Mucosa of descending colon (tissue), 3 donors: ENCODE measurements at regions not wholly inside any gene's neighbourhood (a gene's known extent, or its start where the extent isn't known, plus 50 kb on each side); places are given as distances from the start of the nearest gene placed in this dataset.
A peak's percentile ranks its signal among the peaks of the same experiment; 100 is the strongest.

ENCODE experiments used
- ATAC-seq: fragments of 200-7000 bp; cut with Tn5 transposase; one replicate; pipeline ENCODE4 v1.9.1; 2020; ENCODE audit warnings: mild to moderate bottlenecking, moderate library complexity
- DNase-seq, 3 donors: peaks; one replicate each; pipeline ENCODE4 v3.0.0-alpha.2; 2020
- H3K36me3 ChIP-seq: fragments of 200-600 bp; one replicate; pipeline ENCODE4 v1.8.0; 2021; ENCODE audit warnings: low read depth, mild to moderate bottlenecking
- H3K4me1 ChIP-seq: fragments of 200-600 bp; one replicate; pipeline ENCODE4 v1.8.0; 2021; ENCODE audit warnings: low read depth, mild to moderate bottlenecking
- H3K4me3 ChIP-seq: fragments of 200-600 bp; one replicate; pipeline ENCODE4 v1.8.0; 2021; ENCODE audit warnings: mild to moderate bottlenecking
- H3K9me3 ChIP-seq: fragments of 200-600 bp; one replicate; pipeline ENCODE4 v1.8.0; 2021; ENCODE audit warnings: mild to moderate bottlenecking
- CTCF ChIP-seq: fragments of 200-600 bp; IDR thresholded peaks from one replicate; pipeline ENCODE4 v1.8.0; 2022; ENCODE audit warnings: antibody characterized with exemption, mild to moderate bottlenecking
- intact Hi-C, 2 donors: fragments of 100-400 bp; cut with DNase I in 1 of 2; cut with micrococcal nuclease in 1 of 2; formaldehyde crosslinking; loops; one replicate each; pipeline versions ENCODE4 v1.11.0 to v1.11.1; 2022; cut with DNase I, micrococcal nuclease
- donor health status: DM: no; HTN: no; CAD: no; lungs with moderate emphysema.
- donor health status: DM: no; HTN: no; CAD: no.
- donor health status: DM: no; HTN: yes; CAD: no.

DNA sequence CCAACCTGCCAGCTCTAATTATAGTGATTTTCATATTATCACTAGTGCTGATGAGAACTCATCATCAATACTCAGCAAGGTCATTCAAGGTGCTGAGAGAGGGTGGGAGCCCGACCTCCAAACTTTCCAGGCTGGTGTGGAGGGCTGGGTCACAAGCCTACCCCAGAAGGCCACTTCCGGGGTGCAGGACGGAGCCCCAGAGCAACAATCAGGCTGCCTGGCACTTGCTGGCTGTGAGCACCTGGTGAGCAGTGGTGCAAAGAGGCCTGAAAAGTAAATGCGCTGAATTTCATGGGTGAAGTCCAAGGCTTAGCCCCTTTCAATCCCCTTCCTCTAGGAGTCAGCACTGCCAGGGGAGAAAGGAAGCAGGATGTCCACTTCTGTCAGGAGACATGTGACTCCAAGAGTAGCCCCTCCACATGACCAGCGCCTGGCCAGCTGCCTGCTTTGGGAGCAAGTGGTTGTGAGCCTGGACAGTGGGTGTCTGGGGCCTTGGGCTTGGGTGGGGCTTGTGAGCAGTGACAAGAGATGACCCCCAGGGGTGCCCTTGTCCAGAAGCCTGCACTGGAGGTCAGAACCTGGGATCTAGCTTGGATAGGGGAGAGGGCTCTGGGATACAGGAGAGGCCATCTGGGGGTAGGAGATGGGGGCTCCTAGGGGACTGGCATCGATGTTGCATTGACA, 165.0 kb upstream of the TLE3 start:
- peak in 1 of 3 donors; percentile 43 for DNase-seq
- intact Hi-C loops = no loop called here
- no peak for ATAC-seq
- Histone ChIP-seq H3K4me1 (peaks cover 11% of the 10 kb centered on the region), H3K9me3 (no peaks in the 10 kb centered on the region), H3K36me3 (no peaks in the 10 kb centered on the region), H3K4me3 (no peak overlapping the region)
- TF ChIP-seq CTCF = no peak

DNA sequence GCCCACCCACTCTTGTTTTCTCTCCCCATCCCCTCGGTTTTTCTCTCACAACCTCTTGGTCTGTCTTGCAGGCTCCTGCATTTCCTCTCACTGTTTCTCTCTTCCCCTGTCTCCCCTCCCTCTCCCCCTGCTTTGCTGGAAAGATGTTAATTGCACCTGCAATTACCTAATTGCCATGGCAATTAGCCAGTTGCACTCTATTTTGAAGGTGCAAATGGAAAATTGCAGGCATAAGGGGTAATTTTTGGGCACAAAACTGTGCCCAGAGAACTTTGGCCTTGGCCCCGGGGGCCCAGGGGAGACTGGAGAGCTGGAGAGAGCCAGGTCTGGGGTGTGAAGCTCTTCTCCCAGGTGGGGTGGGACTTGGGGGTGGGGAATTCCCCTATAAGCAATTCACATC, 164.5 kb upstream of the TLE3 start:
- Histone ChIP-seq H3K9me3 (no peaks in the 10 kb centered on the region), H3K36me3 (no peaks in the 10 kb centered on the region), H3K4me1 (peaks cover 11% of the 10 kb centered on the region), H3K4me3 (no peak overlapping the region)
- intact Hi-C loops = no loop called here
- no peak for TF ChIP-seq CTCF
- ATAC-seq (no peak), DNase-seq (no peak)

GRCh38 chr15:70261083-70261482, 163.4 kb upstream of the TLE3 start:
- H3K4me3 ChIP-seq = no peak overlapping the region
- H3K4me1 ChIP-seq = peaks cover 9% of the 10 kb centered on the region
- H3K36me3 ChIP-seq = no peaks in the 10 kb centered on the region
- no peak for DNase-seq
- intact Hi-C loops = no loop called here
- no peak for TF ChIP-seq CTCF
- ATAC-seq = no peak
- H3K9me3 ChIP-seq = no peaks in the 10 kb centered on the region

DNA sequence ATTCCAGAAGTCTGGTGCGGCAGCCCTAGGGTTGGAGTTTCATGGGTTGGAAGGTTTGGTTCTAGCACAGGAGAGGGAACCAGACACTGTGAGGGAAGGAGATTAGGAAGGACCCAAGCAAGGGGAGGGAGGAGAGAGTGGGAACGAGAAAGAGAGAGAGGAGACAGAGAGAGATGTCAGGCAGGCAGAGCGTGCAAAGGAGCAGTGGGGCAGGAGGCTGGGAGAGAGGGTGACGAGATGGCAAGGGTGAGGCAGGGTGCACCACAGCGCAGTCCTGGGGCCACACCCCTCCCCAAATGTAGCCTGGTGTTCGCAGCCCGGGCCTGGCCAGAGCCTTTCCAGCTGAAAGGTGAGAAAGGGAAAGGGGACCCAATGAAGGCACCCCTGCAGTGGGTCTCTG, 162.9 kb upstream of the TLE3 start:
- ATAC-seq (no peak), DNase-seq (no peak)
- Histone ChIP-seq H3K9me3 (no peaks in the 10 kb centered on the region), H3K4me3 (no peak overlapping the region), H3K36me3 (no peaks in the 10 kb centered on the region), H3K4me1 (peaks cover 9% of the 10 kb centered on the region)
- TF ChIP-seq CTCF = no peak
- intact Hi-C loops = no loop called here

- Histone ChIP-seq H3K4me3 (no peak overlapping the region), H3K36me3 (no peaks in the 10 kb centered on the region), H3K4me1 (peaks cover 9% of the 10 kb centered on the region), H3K9me3 (no peaks in the 10 kb centered on the region)
- no peak for TF ChIP-seq CTCF
- ATAC-seq (no peak), DNase-seq (no peak)
- intact Hi-C loops = no loop called here
These were observed 162.2 kb upstream of the TLE3 start for GRCh38 chr15:70259640-70260508.
